Lung (tissue), 11 donors: ENCODE measurements at regions not wholly inside any gene's neighbourhood (a gene's known extent, or its start where the extent isn't known, plus 50 kb on each side); places are given as distances from the start of the nearest gene placed in this dataset.

Experiments used
- ATAC-seq: fragments of 200-7000 bp; cut with Tn5 transposase; one replicate; pipeline ENCODE4 v1.9.1; 2020; ENCODE audit warnings: moderate number of reproducible peaks; ENCODE audit not compliant: insufficient read depth, low FRiP score
- DNase-seq, 3 donors: peaks; one replicate each; pipeline ENCODE4 v3.0.0-alpha.2; 2013 to 2017
- H3K27ac ChIP-seq, 2 donors: one replicate each; pipeline ENCODE4 v1.5.1; 2013; ENCODE audit warnings: mild to moderate bottlenecking in 2 of 2, moderate library complexity in 2 of 2, control low read depth in 1 of 2, inconsistent platforms in 1 of 2, low read depth in 1 of 2, low read length in 1 of 2
- H3K27me3 ChIP-seq, 3 donors: one replicate each; pipeline ENCODE4 v1.5.1; 2013; ENCODE audit warnings: low read length in 2 of 3; ENCODE audit not compliant: control insufficient read depth in 3 of 3, insufficient read depth in 3 of 3
- H3K36me3 ChIP-seq, 4 donors: one replicate each; pipeline ENCODE4 v1.5.1; 2013; ENCODE audit warnings: low read length in 4 of 4, mild to moderate bottlenecking in 1 of 4, moderate library complexity in 1 of 4; ENCODE audit not compliant: control insufficient read depth in 4 of 4, insufficient read depth in 4 of 4
- H3K4me1 ChIP-seq, 5 donors: one replicate each; pipeline ENCODE4 v1.5.1; 2013; ENCODE audit warnings: low read length in 5 of 5, mild to moderate bottlenecking in 2 of 5, moderate library complexity in 1 of 5; ENCODE audit not compliant: control insufficient read depth in 5 of 5, insufficient read depth in 5 of 5
- H3K4me3 ChIP-seq: one replicate; pipeline ENCODE4 v1.5.1; 2013; ENCODE audit warnings: mild to moderate bottlenecking, control low read depth, moderate library complexity
- H3K9ac ChIP-seq, 2 donors: one replicate each; pipeline ENCODE4 v1.5.1; 2013; ENCODE audit warnings: low read length in 2 of 2, control low read depth in 1 of 2; ENCODE audit not compliant: insufficient read depth in 1 of 2
- H3K9me3 ChIP-seq, 4 donors: one replicate each; pipeline ENCODE4 v1.5.1; 2013; ENCODE audit warnings: low read length in 3 of 4, mild to moderate bottlenecking in 1 of 4, moderate library complexity in 1 of 4; ENCODE audit not compliant: control insufficient read depth in 4 of 4, insufficient read depth in 3 of 4
- CTCF ChIP-seq: IDR thresholded peaks from 2 replicates; pipeline ENCODE4 v1.5.1; 2012; ENCODE audit warnings: mild to moderate bottlenecking; ENCODE audit errors: control extremely low read depth, extremely low read depth
- WGBS, 2 donors: extraction: QIAGEN DNeasy Blood & Tissue Kit; methylation state at CpG; one replicate each; pipeline ENCODE4 v1.1.7; 2013; 5-methylcytosine and 5-hydroxymethylcytosine counted together
- donor health status: control.
- donor health status: control.
- donor health status: Bipolar disorder and iron deficiency.
- donor health status: healthy.
- donor health status: DM: yes; HTN: yes; CAD: no.

- Histone ChIP-seq H3K4me1 (no peaks in the 10 kb centered on the region), H3K4me3 (no peak overlapping the region), H3K9me3 (peaks cover 0 to 12% (median 2%) of the 10 kb centered on the region in 4 donors), H3K27me3 (no peaks in the 10 kb centered on the region), H3K27ac (no peak overlapping the region), H3K36me3 (no peaks in the 10 kb centered on the region), H3K9ac (no peak overlapping the region)
- no peak for TF ChIP-seq CTCF
- no peak for ATAC-seq
- 64 to 73% methylated on average over 2 of the region's 2 CpGs for WGBS, 2 donors
- DNase-seq, result no peak
These were observed 65.6 kb upstream of the TOM1L1 start for GRCh38 chr17:54835015-54835414.

- WGBS, 2 donors, result 86 to 90% methylated on average over 11 of the region's 11 CpGs
- H3K27ac ChIP-seq, result no peak overlapping the region
- no peak overlapping the region for H3K4me3 ChIP-seq
- no peak for TF ChIP-seq CTCF
- no peaks in the 10 kb centered on the region for H3K4me1 ChIP-seq
- no peak for DNase-seq
- H3K9ac ChIP-seq, result no peak overlapping the region
- no peak for ATAC-seq
- H3K36me3 ChIP-seq, result no peaks in the 10 kb centered on the region
- H3K27me3 ChIP-seq, result no peaks in the 10 kb centered on the region
- H3K9me3 ChIP-seq, result peaks cover 0 to 12% (median 2%) of the 10 kb centered on the region in 4 donors
These were observed 63.8 kb upstream of the TOM1L1 start for GRCh38 chr17:54836723-54837462.

- ATAC-seq, result no peak
- WGBS, 2 donors, result 71 to 80% methylated on average over 3 of the region's 3 CpGs
These were observed 61.8 kb upstream of the TOM1L1 start for GRCh38 chr17:54838651-54839421.

More at GRCh38 chr17:54838651-54839421, 61.8 kb upstream of the TOM1L1 start:
- H3K9me3 ChIP-seq, result peaks cover 0 to 12% (median 2%) of the 10 kb centered on the region in 4 donors
- no peak overlapping the region for H3K27ac ChIP-seq
- H3K9ac ChIP-seq, result no peak overlapping the region
- no peak overlapping the region for H3K4me3 ChIP-seq
- no peaks in the 10 kb centered on the region for H3K27me3 ChIP-seq
- H3K4me1 ChIP-seq, result no peaks in the 10 kb centered on the region
- H3K36me3 ChIP-seq, result no peaks in the 10 kb centered on the region
- no peak for TF ChIP-seq CTCF
- DNase-seq, result no peak
